Suprapubic skin (tissue), 4 donors: ENCODE measurements at regions not wholly inside any gene's neighbourhood (a gene's known extent, or its start where the extent isn't known, plus 50 kb on each side); places are given as distances from the start of the nearest gene placed in this dataset.

Experiments
- DNase-seq, 2 donors: peaks; one replicate each; pipeline ENCODE4 v3.0.0-alpha.2; 2019; ENCODE audit warnings: low spot score in 2 of 2
- H3K27ac ChIP-seq: fragments of 200-600 bp; sonication (generic); one replicate; pipeline ENCODE4 v1.5.1; 2019
- H3K27me3 ChIP-seq: fragments of 200-600 bp; sonication (generic); one replicate; pipeline ENCODE4 v1.5.1; 2019
- H3K36me3 ChIP-seq: fragments of 200-600 bp; sonication (generic); one replicate; pipeline ENCODE4 v1.5.1; 2019
- H3K4me1 ChIP-seq: fragments of 200-600 bp; sonication (generic); one replicate; pipeline ENCODE4 v1.5.1; 2019
- H3K4me3 ChIP-seq: fragments of 200-600 bp; sonication (generic); one replicate; pipeline ENCODE4 v1.5.1; 2019; ENCODE audit warnings: mild to moderate bottlenecking
- H3K9me3 ChIP-seq: fragments of 200-600 bp; sonication (generic); one replicate; pipeline ENCODE4 v1.5.1; 2019
- EP300 ChIP-seq: sonication (generic); formaldehyde crosslinking; IDR thresholded peaks from one replicate; pipeline ENCODE4 v1.6.1; 2017; ENCODE audit warnings: antibody characterized with exemption
- POLR2A ChIP-seq, 2 donors: fragments of 450-650 bp; IDR thresholded peaks; one replicate each; pipeline ENCODE4 v1.6.1; 2017; ENCODE audit warnings: antibody characterized with exemption in 2 of 2, mild to moderate bottlenecking in 2 of 2, moderate library complexity in 2 of 2
- POLR2AphosphoS5 ChIP-seq, 3 donors: sonication (generic); formaldehyde crosslinking; IDR thresholded peaks; one replicate each; pipeline ENCODE4 v1.6.1; 2017; ENCODE audit warnings: antibody characterized with exemption in 3 of 3
- WGBS: methylation state at CpG from one replicate; pipeline ENCODE4 v1.1.5; 2018; 5-methylcytosine and 5-hydroxymethylcytosine counted together
- TF ChIP-seq, protein P1 (sequence below), 2 donors: fragments of 200-600 bp in 1 of 2; fragments of 450-650 bp in 1 of 2; sonication (generic) in 1 of 2; IDR thresholded peaks; one replicate each; pipeline ENCODE4 v1.5.1; 2016 to 2019; ENCODE audit warnings: antibody characterized with exemption in 2 of 2, mild to moderate bottlenecking in 1 of 2, moderate library complexity in 1 of 2

DNA sequence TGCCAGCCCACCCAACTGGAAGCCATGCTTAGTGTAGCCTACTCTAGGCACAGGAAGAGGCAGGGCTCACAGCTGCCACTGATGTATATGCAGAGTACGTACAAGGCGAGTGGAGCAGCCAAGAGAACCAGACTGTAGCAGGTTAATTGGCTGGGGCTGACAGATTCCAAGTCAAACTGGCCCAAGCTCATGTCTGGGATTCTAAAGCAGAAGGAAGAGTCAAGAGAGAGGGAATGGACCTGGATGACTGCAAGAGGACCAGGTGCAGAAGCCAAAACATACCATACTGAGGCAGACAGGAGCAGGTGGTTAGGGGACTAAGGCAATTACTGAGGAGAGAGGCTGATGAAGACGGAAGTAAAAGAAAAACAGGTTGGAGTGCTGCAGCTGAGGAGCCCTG lies 51.3 kb upstream of the LRRN2 start:
- no peak for TF ChIP-seq POLR2AphosphoS5 (IDR thresholded peaks at IDR 0.05)
- no peak for TF ChIP-seq EP300
- TF ChIP-seq, protein P1, sequence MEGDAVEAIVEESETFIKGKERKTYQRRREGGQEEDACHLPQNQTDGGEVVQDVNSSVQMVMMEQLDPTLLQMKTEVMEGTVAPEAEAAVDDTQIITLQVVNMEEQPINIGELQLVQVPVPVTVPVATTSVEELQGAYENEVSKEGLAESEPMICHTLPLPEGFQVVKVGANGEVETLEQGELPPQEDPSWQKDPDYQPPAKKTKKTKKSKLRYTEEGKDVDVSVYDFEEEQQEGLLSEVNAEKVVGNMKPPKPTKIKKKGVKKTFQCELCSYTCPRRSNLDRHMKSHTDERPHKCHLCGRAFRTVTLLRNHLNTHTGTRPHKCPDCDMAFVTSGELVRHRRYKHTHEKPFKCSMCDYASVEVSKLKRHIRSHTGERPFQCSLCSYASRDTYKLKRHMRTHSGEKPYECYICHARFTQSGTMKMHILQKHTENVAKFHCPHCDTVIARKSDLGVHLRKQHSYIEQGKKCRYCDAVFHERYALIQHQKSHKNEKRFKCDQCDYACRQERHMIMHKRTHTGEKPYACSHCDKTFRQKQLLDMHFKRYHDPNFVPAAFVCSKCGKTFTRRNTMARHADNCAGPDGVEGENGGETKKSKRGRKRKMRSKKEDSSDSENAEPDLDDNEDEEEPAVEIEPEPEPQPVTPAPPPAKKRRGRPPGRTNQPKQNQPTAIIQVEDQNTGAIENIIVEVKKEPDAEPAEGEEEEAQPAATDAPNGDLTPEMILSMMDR (IDR thresholded peaks at IDR 0.05), result no peak
- no peaks in the 10 kb centered on the region for H3K9me3 ChIP-seq
- no peak overlapping the region for H3K4me3 ChIP-seq
- no peaks in the 10 kb centered on the region for H3K36me3 ChIP-seq
- peaks cover 18% of the 10 kb centered on the region for H3K27me3 ChIP-seq
- no peak overlapping the region for H3K27ac ChIP-seq
- WGBS, result 63% methylated on average over 3 of the region's 3 CpGs
- no peaks in the 10 kb centered on the region for H3K4me1 ChIP-seq
- no peak for DNase-seq

GRCh38 chr1:204738506-204738905 lies 53.0 kb upstream of the LRRN2 start:
- Histone ChIP-seq H3K9me3 (no peaks in the 10 kb centered on the region), H3K4me3 (no peak overlapping the region), H3K4me1 (no peaks in the 10 kb centered on the region), H3K36me3 (no peaks in the 10 kb centered on the region), H3K27ac (no peak overlapping the region), H3K27me3 (peaks cover 21% of the 10 kb centered on the region)
- TF ChIP-seq POLR2A (IDR thresholded peaks at IDR 0.05), result no peak
- no peak for TF ChIP-seq POLR2AphosphoS5 (IDR thresholded peaks at IDR 0.05)
- TF ChIP-seq EP300, result no peak
- TF ChIP-seq, protein P1 (IDR thresholded peaks at IDR 0.05), result no peak
- no peak for DNase-seq
- WGBS, result 93% methylated on average over 1 of the region's 1 CpG

DNA sequence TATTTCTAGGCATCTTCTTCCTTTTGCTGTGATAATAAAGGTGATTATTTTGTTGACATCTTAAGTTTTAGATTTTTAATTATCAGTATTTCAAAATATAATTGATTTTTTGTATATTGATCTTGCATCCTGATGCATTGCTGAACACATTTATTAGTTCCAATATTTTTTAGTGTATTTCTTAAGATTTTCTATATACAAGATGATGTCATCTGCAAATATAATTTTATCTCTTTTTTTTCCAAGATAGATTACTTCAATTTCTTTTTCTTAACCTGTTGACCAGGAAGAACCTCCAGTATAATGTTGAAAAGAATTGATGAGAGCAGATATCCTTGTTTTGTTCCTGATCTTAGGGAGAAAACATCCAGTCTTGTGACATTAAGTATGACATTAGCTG lies 54.8 kb upstream of the LRRN2 start:
- no peak overlapping the region for H3K4me3 ChIP-seq
- TF ChIP-seq POLR2A (IDR thresholded peaks at IDR 0.05), result no peak
- TF ChIP-seq, protein P1 (IDR thresholded peaks at IDR 0.05), result no peak
- no peak for TF ChIP-seq POLR2AphosphoS5 (IDR thresholded peaks at IDR 0.05)
- TF ChIP-seq EP300, result no peak
- no peaks in the 10 kb centered on the region for H3K36me3 ChIP-seq
- no peaks in the 10 kb centered on the region for H3K9me3 ChIP-seq
- no peak for DNase-seq
- no peaks in the 10 kb centered on the region for H3K4me1 ChIP-seq
- H3K27ac ChIP-seq, result no peak overlapping the region
- H3K27me3 ChIP-seq, result peaks cover 16% of the 10 kb centered on the region

DNA sequence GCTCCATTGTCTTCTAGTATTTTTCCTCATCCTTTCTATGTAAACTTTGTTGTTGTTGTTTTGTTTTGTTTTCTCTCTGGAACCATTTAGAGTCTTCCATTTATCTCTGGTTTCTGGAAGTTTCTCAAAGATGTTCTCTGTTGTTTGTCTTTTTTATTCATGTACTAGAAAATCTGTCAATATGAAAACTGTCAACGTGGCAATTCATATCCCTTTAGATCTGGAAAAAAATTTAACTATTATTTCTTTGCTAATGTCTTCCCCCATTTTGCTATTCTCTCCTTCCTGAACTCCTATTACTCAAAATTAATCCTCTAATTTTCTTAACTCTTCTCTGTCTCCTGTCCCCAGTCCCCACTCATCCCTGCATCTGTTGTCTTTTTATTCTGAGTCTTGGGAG lies 55.9 kb upstream of the LRRN2 start:
- TF ChIP-seq POLR2A (IDR thresholded peaks at IDR 0.05), result no peak
- TF ChIP-seq POLR2AphosphoS5 (IDR thresholded peaks at IDR 0.05), result no peak
- TF ChIP-seq, protein P1 (IDR thresholded peaks at IDR 0.05), result no peak
- TF ChIP-seq EP300, result no peak
- Histone ChIP-seq H3K27me3 (peaks cover 16% of the 10 kb centered on the region), H3K9me3 (no peaks in the 10 kb centered on the region), H3K4me1 (no peaks in the 10 kb centered on the region), H3K4me3 (no peak overlapping the region), H3K27ac (no peak overlapping the region), H3K36me3 (no peaks in the 10 kb centered on the region)
- WGBS, result 83% methylated on average over 1 of the region's 1 CpG
- DNase-seq, result no peak

GRCh38 chr1:204742676-204743251 lies 57.2 kb upstream of the LRRN2 start:
- DNase-seq, result no peak
- H3K4me3 ChIP-seq, result no peak overlapping the region

More at GRCh38 chr1:204742676-204743251, 57.2 kb upstream of the LRRN2 start:
- H3K27ac ChIP-seq, result no peak overlapping the region
- H3K27me3 ChIP-seq, result peaks cover 16% of the 10 kb centered on the region
- TF ChIP-seq, protein P1 (IDR thresholded peaks at IDR 0.05), result no peak
- TF ChIP-seq EP300, result no peak
- TF ChIP-seq POLR2A (IDR thresholded peaks at IDR 0.05), result no peak
- TF ChIP-seq POLR2AphosphoS5 (IDR thresholded peaks at IDR 0.05), result no peak
- WGBS, result 66% methylated on average over 8 of the region's 8 CpGs
- no peaks in the 10 kb centered on the region for H3K9me3 ChIP-seq
- H3K36me3 ChIP-seq, result no peaks in the 10 kb centered on the region
- no peaks in the 10 kb centered on the region for H3K4me1 ChIP-seq
